ENCODE measurements at regions not wholly inside any gene's neighbourhood (a gene's known extent, or its start where the extent isn't known, plus 50 kb on each side); places are given as distances from the start of the nearest gene placed in this dataset.

DNA sequence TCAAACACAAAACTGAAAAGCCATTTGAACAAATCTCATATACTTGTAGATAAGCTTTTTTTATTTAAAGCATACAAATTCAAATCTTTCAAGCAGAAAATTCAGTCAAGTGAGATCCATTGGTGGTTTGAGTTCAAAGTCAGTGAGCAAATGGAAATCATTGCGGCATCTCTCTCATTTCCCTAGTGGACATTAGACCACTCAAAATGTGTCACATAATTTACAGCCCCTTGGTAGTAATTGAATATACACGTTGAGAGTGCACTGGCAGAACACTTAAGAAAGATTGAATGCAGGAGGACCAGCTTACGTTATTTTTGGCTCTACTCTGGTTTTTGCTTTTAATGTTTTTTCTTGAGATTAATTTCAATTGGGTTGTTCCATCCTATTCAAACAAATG, 633.7 kb downstream of the USP25 start:
- no peak for DNase-seq (ENCODE audit: low read depth)

DNA sequence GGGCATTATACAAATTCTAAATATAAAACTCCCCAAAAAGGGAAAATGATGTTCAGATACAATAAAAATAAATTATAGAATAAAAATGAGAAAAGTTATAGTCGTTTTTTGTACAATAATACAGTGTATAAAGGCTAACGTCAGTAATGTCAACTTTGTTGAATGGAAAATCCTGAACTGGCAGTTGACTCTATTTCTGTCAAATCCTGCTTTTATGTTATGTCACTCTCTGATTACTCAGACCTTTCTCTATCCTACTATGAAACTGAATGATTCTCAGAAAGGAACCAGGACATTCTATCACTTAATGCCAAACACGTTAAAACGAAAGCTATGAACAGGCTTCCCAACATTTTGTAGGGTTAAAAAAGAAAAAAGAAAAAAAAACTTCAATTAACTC, 636.4 kb downstream of the USP25 start:
- DNase-seq (ENCODE audit: low read depth), result no peak

DNA sequence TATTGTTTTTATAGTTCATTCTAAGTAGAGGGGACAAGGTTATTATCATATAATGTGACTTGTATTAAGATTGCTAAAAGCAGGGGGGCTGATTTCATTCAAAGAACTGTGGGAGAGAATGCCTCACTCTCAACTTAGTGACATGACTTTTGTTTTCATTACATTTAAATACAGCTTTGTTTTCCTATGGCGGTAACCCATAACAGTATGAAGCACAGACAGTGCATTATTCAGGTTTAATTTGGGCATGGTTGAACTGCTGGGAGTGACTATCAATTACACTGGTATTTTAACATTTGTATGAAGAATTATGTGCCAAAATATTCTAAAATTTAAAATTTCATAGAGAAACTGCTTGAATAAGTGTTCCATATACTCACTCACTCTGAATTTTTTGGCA, 637.3 kb downstream of the USP25 start:
- no peak for DNase-seq (ENCODE audit: low read depth)

DNA sequence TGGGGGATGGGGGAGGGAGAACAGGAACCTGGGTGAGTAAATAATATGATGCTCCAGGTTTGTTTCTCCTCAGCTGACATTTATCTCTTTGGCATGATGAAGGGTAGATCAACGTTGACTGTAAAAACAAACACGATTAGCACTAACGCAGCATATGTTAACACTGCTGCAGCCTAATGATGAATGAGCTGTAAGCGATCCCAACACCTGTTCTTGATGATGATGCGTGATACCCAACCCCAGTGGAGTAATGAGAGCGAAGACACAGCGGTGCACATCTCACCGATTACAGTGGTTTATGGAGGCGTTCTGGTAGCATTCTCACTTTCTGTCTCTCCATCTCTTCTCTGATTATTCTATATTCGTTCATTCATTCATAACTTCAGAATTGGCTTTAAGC, 640.4 kb downstream of the USP25 start:
- DNase-seq (ENCODE audit: low read depth), result no peak

DNA sequence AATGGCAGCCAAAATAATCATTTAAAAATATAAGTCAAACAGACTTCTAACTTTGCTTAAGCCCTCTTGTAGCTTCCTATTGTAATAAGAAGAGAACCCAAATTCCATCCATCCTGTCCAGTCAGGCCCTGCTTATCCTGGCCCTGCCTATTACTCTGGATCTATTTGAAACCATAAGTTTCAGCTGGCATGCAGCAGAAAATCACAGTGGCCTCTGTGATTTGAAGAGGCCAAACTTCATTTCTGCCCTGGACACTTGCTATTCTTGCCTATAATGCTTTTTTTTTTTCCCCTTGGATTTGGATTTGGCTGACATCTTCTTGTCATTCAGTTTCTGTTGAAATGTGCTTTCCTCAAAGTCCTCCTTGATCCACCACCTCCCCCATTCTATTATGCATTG, 642.8 kb downstream of the USP25 start:
- no peak for DNase-seq (ENCODE audit: low read depth)

DNA sequence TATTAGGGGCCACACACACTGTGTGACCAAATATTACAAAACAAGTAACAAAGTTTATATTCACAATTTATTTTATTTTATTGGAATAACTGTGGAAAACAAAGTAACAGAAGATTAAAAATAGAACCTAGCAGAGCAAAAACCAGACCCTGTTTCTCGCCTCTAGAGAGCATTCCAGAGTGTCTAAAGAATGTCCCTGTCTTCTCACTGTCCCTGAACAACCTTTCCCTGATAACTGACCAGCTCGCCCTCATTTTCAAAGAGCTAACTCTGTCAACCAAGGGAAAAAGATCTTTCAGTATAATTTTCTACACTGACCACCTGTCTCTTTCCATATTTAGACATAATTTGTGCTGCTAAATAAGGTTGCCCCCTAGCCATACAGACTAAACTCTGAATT, 646.9 kb downstream of the USP25 start:
- no peak for DNase-seq (ENCODE audit: low read depth)

DNA sequence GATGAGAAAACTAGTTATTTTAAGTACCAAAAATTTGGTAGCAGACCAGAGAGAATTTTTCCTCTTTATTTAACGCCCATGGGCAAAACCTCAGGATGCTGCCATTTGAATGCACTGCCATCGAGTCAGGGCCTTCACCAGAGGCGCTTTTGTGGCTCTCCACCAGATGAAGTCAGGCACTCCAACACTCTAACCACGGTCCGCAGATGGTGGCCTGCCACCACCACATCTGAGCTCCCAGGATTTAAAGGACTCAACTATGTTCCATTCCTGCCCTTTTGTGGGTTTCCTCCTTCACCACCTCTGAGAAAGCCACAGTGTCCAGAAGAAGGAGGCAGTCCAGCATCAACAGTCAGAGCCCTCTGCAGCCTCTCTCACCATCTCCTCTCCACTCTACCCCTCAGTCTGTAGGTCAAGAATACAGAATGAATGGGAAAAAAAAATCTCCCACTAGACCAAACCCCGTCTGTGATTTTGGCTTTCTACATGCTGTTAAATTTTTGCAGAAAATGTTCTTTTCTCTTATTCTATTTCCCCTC, 647.4 kb downstream of the USP25 start:
- no peak for DNase-seq (ENCODE audit: low read depth)

DNA sequence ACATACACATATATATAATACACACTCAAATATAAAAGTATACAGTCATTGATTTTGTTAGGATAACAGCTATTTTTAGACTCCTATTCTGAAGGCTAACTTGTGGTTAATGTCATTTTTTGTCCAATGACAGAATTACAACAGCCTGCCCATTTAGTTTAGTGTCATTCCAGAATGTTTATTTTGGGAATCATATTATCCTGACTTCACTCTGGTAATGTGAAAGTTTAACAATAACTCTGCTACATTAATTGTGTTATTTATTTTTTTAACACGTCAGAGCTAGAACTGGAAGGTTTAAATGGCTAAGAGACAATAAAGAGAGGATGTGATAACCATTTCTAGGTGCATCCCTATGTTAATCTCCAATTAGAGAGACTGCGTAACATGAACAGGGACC, 648.1 kb downstream of the USP25 start:
- DNase-seq (ENCODE audit: low read depth), result no peak

DNA sequence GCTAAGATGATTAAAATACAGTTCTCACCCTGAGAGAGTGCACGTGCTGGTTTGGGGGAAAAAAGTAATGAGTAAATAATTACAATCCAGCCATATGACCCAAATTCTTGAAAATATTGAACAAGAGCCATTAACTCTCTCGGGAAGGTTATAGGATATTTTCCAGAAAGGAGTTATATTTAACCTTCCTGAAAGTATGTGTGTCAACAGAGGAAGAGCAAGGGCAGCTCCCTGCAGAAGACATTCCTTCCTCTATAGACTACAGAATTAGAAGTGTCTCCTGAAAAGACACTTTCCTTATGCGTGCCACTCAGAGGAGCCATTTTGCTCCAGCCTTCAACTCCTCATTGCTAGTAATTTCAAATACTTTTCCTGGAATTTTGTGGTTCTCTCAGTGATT, 648.7 kb downstream of the USP25 start:
- no peak for DNase-seq (ENCODE audit: low read depth)

DNA sequence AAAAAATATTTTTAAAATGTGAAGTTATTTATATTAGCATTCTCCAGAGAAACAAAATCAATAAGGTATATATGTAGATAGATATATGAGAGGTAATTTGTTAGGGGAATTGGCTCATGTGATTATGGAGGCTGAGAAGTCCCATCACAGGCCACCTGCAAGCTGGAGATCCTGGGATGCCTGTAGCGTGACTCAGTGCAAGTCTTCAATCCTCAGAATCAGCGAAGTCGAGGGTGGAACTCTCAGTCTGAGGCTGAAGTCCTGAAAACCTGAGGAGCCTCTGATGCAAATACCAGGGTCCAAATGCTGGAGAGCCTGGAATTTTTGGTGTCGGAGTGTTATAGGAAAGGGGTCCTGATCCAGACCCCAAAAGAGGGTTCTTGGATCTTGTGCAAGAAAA, 658.5 kb downstream of the USP25 start:
- DNase-seq (ENCODE audit: low read depth), result no peak

DNA sequence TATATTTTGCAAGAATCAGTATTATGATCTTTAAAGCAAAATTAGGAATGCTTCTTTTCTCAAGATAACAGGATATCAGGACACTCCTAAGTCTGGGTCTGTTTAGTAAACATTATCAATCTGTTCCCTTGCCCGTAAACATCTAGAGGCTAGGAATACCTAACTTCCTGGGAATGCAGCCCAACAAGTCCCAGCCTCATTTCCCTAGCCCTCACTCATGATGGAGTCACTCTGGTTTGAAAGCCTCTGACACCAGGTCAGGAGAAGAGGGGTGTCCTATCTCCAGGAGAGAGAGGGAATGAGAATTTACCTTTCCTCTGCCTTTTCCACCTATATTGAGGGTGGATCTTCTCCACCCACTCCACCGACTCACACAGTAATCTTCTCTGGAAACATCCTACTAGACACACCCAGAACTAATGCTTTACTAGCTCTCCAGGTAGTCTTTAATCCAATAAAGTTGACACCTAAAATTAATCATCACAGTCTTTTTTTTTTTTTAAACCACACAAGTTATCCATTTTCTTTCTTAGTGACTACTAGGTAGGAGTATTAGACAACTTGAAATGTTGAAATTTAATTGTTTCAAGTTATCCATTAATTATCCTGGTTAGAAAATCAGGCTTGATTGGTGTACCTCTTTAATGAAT, 659.3 kb downstream of the USP25 start:
- DNase-seq (ENCODE audit: low read depth), result no peak

DNA sequence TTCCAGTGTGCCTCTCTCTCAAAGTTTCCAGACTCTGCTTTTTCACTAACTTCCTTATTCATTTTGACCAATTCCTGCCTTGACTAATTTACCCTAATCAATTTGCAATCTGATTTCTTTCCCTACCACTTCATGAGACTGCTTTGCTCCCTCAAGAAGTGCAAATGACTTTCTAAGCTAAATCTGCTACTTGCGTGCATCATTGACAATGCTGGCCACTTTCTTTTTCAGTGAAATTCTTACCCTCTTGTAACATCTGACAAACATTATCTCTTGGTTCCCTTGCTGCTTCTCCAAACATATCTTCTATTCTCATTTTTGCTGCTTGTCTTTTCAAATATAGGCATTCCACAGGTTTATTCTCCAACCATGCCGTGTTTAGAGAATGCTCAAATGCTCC, 659.9 kb downstream of the USP25 start:
- DNase-seq (ENCODE audit: low read depth), result no peak

DNA sequence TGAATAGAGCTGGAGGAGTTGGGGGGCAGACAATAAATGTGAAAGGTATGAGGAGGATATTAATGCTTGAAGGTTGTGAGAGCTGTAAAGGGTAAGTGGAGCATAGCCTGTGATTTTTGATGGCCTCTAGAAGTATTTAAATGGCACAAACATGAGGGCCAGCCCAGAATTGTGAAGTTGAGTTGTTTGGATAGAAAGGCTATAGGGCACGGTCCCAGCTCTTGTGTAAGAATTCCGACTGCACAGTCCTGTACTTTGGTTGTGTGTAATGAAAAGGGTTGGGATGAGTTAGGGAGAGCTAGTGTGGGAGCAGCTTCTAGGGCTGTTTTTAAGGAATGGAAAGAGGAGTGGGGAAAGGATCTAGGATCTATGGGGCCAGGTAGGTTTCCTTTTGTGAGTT, 665.5 kb downstream of the USP25 start:
- no peak for DNase-seq (ENCODE audit: low read depth)

DNA sequence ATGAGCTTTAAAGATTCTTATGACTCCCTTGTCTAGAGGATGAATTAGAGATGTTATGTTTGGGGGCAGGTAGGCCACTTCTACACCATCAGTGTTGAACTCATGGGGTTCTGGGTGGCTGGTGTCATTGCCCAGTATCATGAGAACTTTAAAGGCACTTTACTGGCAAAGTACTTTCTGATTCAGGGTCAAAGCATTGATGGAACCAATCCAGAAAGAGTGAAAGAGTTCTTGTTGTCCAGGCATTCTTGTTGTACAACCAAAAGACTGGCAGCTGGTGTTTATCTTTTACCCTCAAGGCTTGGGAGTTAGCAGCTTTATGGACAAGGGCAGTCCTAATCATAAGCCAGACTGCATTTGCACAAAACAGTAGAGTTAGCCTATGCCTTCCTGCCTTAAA, 673.0 kb downstream of the USP25 start:
- DNase-seq (ENCODE audit: low read depth), result no peak

DNA sequence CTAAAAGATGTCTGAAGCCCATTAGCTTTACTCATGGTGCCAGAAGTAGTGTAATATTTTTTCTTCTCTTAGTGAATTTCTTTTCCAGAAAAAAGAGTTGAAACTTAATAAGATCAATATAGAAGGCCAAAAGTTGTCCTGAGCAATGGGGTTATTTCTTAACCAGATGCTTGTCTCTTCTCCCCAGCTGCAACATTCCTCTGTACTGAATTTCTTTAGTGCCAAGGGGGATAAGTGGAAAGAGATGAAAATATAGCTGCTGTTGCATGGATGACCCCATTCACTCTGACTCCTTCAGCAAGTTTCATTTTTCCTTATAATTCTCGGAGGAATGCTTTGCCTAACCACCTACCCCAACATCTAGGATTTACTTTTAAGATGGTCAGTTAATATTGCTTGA, 675.0 kb downstream of the USP25 start:
- DNase-seq (ENCODE audit: low read depth), result no peak

DNA sequence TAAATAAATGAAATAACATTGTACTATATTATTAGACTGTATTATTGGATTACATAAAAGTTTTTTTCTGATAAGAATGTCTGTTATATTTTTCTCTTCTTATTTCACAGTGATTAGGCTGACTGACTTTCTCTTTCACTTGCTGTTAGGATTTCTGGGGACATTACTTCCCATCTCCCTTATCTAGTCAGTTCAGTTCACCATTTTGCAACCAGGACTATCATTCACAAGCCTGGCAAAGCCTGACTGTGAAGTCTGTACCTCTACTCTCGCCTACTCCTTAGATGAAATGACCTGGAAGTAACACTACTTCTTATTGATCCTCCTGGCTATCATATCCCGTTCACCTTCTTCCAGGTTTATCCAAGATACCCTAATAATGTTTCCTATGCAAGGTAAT, 676.6 kb downstream of the USP25 start:
- no peak for DNase-seq (ENCODE audit: low read depth)

DNA sequence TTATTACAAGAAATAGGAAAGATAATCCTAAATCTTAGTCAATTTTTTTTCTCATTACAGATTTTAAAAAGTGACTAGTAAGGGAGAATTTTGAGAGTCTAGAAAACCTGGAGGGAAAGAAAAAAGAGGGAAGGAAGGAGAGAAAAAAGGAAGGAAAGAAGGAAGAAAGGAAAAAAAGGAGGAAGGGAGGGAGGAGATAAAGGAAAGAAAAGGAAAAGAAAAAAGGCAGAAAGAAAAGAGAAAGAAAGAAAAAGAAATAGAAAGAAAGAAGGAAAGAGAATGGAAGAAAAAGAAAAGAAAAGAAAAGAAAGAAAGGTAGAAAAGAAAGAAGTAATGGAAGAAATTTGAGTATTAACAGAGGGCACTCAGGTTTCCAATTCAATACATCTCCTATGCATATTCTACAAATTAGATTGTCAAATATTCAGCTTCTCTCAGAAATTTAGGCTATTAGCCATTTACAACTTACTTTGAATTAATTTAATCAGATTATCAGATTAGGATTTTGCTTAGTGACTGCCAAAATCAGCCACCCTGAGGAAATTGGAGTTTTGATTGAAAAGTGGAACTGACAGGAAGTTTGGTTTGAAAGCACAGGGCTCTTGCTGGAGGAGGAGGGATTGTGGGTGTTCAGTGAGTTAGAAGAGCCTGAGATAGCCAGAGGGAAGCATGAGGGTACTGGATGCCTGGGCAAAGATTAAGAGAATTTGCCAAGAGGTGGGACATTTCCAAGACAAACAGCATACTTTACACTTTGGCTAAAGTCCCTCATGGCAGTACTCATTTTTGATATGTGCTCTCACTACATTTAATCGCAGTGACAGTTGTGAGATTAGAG, 677.8 kb downstream of the USP25 start:
- no peak for DNase-seq (ENCODE audit: low read depth)

DNA sequence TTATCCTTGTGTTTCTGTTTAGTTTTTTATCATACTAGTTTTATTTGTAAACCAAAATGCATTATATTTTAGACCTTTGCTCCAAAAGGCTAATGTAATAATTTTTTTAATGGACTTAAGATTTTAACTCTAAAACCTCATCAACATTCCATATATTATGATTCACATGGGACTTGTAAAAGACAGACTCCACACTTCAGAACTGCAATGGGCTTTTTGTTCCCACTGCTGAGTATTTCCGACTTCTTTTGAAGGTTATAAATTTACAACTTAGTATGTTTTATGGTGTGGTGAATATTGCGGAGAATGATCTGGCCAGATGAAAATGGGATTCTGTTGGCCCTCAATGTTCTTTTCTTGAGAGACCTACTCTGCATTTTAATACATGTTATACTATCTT, 678.5 kb downstream of the USP25 start:
- no peak for DNase-seq (ENCODE audit: low read depth)

DNA sequence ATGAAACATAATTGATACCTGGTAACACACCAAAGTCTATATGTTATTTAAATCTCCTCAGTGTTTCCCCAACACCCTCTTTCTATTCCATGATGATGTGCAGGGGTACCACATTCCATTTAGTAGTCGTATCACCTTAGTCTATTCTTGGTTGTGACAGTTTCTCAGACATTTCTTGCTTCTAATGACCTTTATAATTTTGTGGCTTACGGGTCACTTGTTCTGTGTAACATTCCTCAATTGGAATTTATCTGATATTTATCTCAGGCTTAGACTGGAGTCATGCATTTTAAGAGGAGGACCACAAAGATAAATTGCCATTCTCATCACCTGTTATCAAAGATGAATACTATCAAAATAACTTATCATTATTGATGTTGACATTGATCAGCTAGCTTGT, 679.6 kb downstream of the USP25 start:
- DNase-seq (ENCODE audit: low read depth), result no peak

DNA sequence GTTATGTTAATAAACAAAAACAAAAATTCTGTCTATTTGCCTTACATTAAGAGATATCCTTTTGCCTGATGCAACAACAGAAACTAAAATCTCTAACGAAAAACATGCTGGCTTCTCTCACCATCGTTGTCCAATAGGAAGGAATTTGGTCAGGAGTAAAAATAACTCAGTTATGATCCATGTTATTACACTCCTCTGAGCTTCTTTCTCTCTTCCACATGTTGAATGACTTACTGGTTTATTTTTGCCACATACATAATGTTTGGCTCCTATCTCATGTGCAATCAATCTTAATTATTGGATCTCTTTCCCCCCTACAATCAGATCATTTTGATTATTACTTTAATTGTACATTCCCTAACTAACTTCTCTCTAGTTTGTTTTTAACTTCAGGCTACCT, 688.4 kb downstream of the USP25 start:
- DNase-seq (ENCODE audit: low read depth), result no peak

DNA sequence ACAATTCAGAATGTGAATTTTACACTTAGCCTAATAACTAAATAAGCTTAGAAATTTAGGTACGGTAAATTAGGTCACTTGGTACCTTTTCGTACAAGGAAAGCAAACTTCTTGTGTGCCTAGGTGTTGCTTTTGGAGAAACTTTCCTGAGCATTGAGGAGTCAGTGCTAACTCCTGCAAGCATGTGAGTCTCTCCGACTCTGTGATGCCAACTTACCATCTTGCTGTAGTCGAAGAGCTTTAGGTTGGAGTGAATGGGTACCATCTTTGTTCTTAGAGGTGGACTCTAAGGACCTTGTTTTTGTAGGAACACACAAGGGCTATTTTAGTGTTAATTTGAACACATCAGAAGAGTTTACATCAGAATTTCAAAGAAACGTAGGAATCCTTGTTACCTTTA, 688.9 kb downstream of the USP25 start:
- DNase-seq (ENCODE audit: low read depth), result no peak

DNA sequence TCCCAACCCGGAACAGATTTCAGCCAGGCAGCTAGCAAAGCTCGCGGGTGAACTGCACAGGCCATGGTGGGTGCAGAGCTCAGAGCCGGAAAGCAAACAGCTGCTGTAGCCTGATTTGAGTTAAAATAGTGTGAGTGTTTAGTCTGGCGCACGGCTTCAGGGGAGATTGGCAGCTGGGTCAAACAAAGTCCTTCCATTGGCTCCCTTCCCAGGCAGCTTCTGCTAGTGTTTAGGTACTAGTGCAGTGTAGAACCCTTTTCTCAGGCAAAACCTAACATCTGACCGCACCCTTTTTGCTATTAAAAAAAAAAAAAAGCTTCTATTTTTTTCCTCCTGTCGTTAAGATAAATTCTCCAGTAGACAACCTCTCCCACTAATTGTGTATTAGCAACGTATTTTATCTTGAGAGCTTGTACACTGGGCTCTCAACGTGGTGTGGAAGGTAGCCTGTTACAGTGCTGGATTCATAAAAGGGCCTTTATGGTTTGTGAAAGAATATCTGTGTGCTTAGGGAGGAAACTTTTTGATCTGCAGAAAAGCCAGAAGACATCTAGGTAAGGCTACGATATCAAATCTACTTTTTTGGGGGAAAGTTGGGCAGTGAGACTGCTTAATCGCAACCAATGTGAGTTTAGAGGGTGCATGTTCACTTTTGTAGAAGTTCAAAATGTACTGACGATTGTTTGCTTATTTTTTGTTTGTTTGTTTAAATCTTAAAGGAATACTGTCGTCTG, 689.6 kb downstream of the USP25 start:
- no peak for DNase-seq (ENCODE audit: low read depth)

Data from stimulated activated CD8-positive, alpha-beta memory T cell treated with anti-CD3 and anti-CD28 coated beads, Interleukin-12 subunit alpha, Interleukin-12 subunit beta, amount 100 ng/mL, for 1 hour (primary cell).